SK-N-SH (cell line): ENCODE measurements at regions not wholly inside any gene's neighbourhood (a gene's known extent, or its start where the extent isn't known, plus 50 kb on each side); places are given as distances from the start of the nearest gene placed in this dataset.
"Not testable (repeated sequence)": the region's sequence is repeated elsewhere in the genome, so short reads cannot be mapped to it uniquely, and the experiment has no call there.

Source experiments
- CTCF ChIA-PET: fragments of 300-600, 350-600 bp; formaldehyde crosslinking; extraction: SDS; loops from one replicate; lab custom pipeline; 2021; lab: Yijun Ruan, JAX
- POLR2A ChIA-PET: fragments of 350-600 bp; sonication (Branson Sonifier 250); formaldehyde crosslinking; extraction: SDS; loops from one replicate; lab custom pipeline; 2020; ENCODE audit warnings: antibody characterized with exemption, inconsistent platforms; lab: Yijun Ruan, JAX
- DNase-seq: peaks from one replicate; pipeline ENCODE4 v3.0.0; 2012
- H2AFZ ChIP-seq: fragments of 200-600 bp; sonication (generic); 2 replicates; pipeline ENCODE4 v1.8.1; 2016; ENCODE audit warnings: antibody characterized with exemption, mild to moderate bottlenecking, low read depth
- H3F3A ChIP-seq: fragments of 200-600 bp; sonication (generic); replicated peaks from 2 replicates; pipeline ENCODE3; 2016; ENCODE audit warnings: antibody characterized with exemption, mild to moderate bottlenecking; ENCODE audit not compliant: insufficient read depth
- H3K27ac ChIP-seq, 2 experiments: fragments of 200-500 bp in 1 of 2; fragments of 200-600 bp in 1 of 2; sonication (Bioruptor generic) in 1 of 2; sonication (generic), shearing (Covaris generic) in 1 of 2; 2 replicates each; pipeline versions ENCODE4 v1.5.1 to v1.6.1; 2014 to 2016; ENCODE audit warnings: low read depth in 2 of 2, inconsistent platforms in 1 of 2, low read length in 1 of 2, mild to moderate bottlenecking in 1 of 2, mixed read lengths in 1 of 2
- H3K27me3 ChIP-seq: fragments of 200-600 bp; sonication (generic), shearing (Covaris generic); 2 replicates; pipeline ENCODE4 v1.6.1; 2016; ENCODE audit warnings: mixed run types; ENCODE audit not compliant: insufficient read depth
- H3K36me3 ChIP-seq, 2 experiments: fragments of 200-500 bp in 1 of 2; fragments of 200-600 bp in 1 of 2; sonication (Bioruptor generic) in 1 of 2; sonication (generic) in 1 of 2; replicated peaks in 1 of 2; 2 replicates each; pipeline versions ENCODE3 to v1.5.1; 2014 to 2016; ENCODE audit warnings: low read length in 1 of 2, mild to moderate bottlenecking in 1 of 2; ENCODE audit not compliant: insufficient read depth in 2 of 2, control insufficient read depth in 1 of 2
- H3K4me1 ChIP-seq, 2 experiments: fragments of 200-500 bp in 1 of 2; fragments of 200-600 bp in 1 of 2; sonication (Bioruptor generic) in 1 of 2; sonication (generic), shearing (Covaris generic) in 1 of 2; 2 replicates each; pipeline versions ENCODE4 v1.5.1 to v1.6.1; 2014 to 2016; ENCODE audit warnings: low read depth in 1 of 2, low read length in 1 of 2, mixed run types in 1 of 2; ENCODE audit not compliant: insufficient read depth in 2 of 2, control insufficient read depth in 1 of 2
- H3K4me2 ChIP-seq: fragments of 200-600 bp; sonication (generic), shearing (Covaris generic); 2 replicates; pipeline ENCODE4 v1.6.1; 2017; ENCODE audit warnings: mixed run types
- H3K4me3 ChIP-seq, 2 experiments: fragments of 200-500 bp in 1 of 2; fragments of 200-600 bp in 1 of 2; sonication (Bioruptor generic) in 1 of 2; sonication (generic), shearing (Covaris generic) in 1 of 2; 2 replicates each; pipeline versions ENCODE4 v1.5.1 to v1.8.1; 2014 to 2016; ENCODE audit warnings: low read depth in 2 of 2, inconsistent platforms in 1 of 2, low read length in 1 of 2, mild to moderate bottlenecking in 1 of 2, mixed read lengths in 1 of 2, moderate library complexity in 1 of 2
- H3K79me2 ChIP-seq: fragments of 200-600 bp; sonication (generic); 2 replicates; pipeline ENCODE4 v1.8.1; 2017; ENCODE audit warnings: mild to moderate bottlenecking; ENCODE audit not compliant: insufficient read depth
- H3K9ac ChIP-seq: fragments of 200-600 bp; sonication (generic); 2 replicates; pipeline ENCODE4 v1.6.1; 2017; ENCODE audit warnings: mixed run types
- H3K9me2 ChIP-seq: fragments of 200-600 bp; sonication (generic); 2 replicates; pipeline ENCODE4 v1.6.1; 2017; ENCODE audit warnings: mixed run types
- H3K9me3 ChIP-seq: fragments of 200-600 bp; sonication (generic); 2 replicates; pipeline ENCODE4 v1.6.1; 2017; ENCODE audit warnings: mixed run types, mild to moderate bottlenecking, moderate library complexity
- H4K20me1 ChIP-seq: fragments of 200-600 bp; sonication (generic); 2 replicates; pipeline ENCODE4 v1.6.1; 2017; ENCODE audit warnings: mild to moderate bottlenecking, mixed run types; ENCODE audit not compliant: insufficient read depth
- ELF1 ChIP-seq: IDR thresholded peaks from 2 replicates; pipeline ENCODE4 v1.4.0; 2012
- EP300 ChIP-seq, 2 experiments: IDR thresholded peaks; 2 replicates each; pipeline versions ENCODE4 v1.4.0 to v1.6.1; 2012; ENCODE audit warnings: borderline replicate concordance in 1 of 2, low read depth in 1 of 2, low read length in 1 of 2
- EZH2phosphoT487 ChIP-seq: fragments of 200-600 bp; sonication (generic); IDR thresholded peaks from 2 replicates; pipeline ENCODE4 v1.6.1; 2017; ENCODE audit warnings: low read depth, mixed run types, mild to moderate bottlenecking, antibody characterized with exemption, moderate library complexity, borderline replicate concordance
- GATA2 ChIP-seq: sonication (generic); formaldehyde crosslinking; IDR thresholded peaks from 2 replicates; pipeline ENCODE4 v1.5.0; 2020; ENCODE audit warnings: mild to moderate bottlenecking, missing genetic modification reagents
- NFIC ChIP-seq: IDR thresholded peaks from 2 replicates; pipeline ENCODE4 v1.4.0; 2012; ENCODE audit warnings: borderline replicate concordance
- NRF1 ChIP-seq: IDR thresholded peaks from 2 replicates; pipeline ENCODE4 v1.6.1; 2012; ENCODE audit warnings: low read depth, mild to moderate bottlenecking, low read length
- RFX5 ChIP-seq: IDR thresholded peaks from 2 replicates; pipeline ENCODE4 v1.6.1; 2012; ENCODE audit warnings: mild to moderate bottlenecking, improper control_type of control experiment, low read length
- SIN3A ChIP-seq: IDR thresholded peaks from 2 replicates; pipeline ENCODE4 v1.6.1; 2012; ENCODE audit warnings: low read depth, mild to moderate bottlenecking, low read length, moderate library complexity, borderline replicate concordance
- TCF12 ChIP-seq: IDR thresholded peaks from 2 replicates; pipeline ENCODE4 v1.4.0; 2012
- TEAD4 ChIP-seq: IDR thresholded peaks from 2 replicates; pipeline ENCODE4 v1.4.0; 2012; ENCODE audit warnings: mild to moderate bottlenecking, borderline replicate concordance; ENCODE audit not compliant: insufficient read depth
- WGBS: methylation state at CpG from one replicate; pipeline ENCODE4 v1.1.6; 2017; ENCODE audit warnings: low lambda C conversion rate; 5-methylcytosine and 5-hydroxymethylcytosine counted together
- TF ChIP-seq, protein P1 (sequence below): fragments of 150-350 bp; IDR thresholded peaks from 2 replicates; pipeline ENCODE4 v1.6.1; 2016; ENCODE audit warnings: mild to moderate bottlenecking, low read depth, low read length
- TF ChIP-seq, protein P2 (sequence below): fragments of 150-350 bp; IDR thresholded peaks from 2 replicates; pipeline ENCODE4 v1.6.1; 2017; ENCODE audit warnings: antibody characterized with exemption, low read length, low read depth, borderline replicate concordance

GRCh38 chr6:74492587-74492986, 713.3 kb downstream of the COL12A1 start:
- no peak for DNase-seq
- no peak for TF ChIP-seq NFIC
- TF ChIP-seq TCF12, result no peak
- no peak for TF ChIP-seq NRF1
- TF ChIP-seq GATA2 (CRISPR knock-in tag), result no peak
- TF ChIP-seq EP300 (IDR thresholded peaks at IDR 0.05; ENCODE audit: borderline replicate concordance in 1 of 2, low read depth in 1 of 2, low read length in 1 of 2), result no peak
- TF ChIP-seq, protein P1, sequence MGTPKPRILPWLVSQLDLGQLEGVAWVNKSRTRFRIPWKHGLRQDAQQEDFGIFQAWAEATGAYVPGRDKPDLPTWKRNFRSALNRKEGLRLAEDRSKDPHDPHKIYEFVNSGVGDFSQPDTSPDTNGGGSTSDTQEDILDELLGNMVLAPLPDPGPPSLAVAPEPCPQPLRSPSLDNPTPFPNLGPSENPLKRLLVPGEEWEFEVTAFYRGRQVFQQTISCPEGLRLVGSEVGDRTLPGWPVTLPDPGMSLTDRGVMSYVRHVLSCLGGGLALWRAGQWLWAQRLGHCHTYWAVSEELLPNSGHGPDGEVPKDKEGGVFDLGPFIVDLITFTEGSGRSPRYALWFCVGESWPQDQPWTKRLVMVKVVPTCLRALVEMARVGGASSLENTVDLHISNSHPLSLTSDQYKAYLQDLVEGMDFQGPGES, result no peak
- TF ChIP-seq EZH2phosphoT487, result no peak
- no peak for TF ChIP-seq SIN3A
- TF ChIP-seq TEAD4, result no peak
- Histone ChIP-seq H3K4me1 (no peaks in the 10 kb centered on the region), H4K20me1 (no peaks in the 10 kb centered on the region), H3K36me3 (no peaks in the 10 kb centered on the region), H3F3A (no peaks in the 10 kb centered on the region), H3K4me3 (no peak overlapping the region), H3K9me3 (no peaks in the 10 kb centered on the region), H3K9me2 (no peaks in the 10 kb centered on the region), H3K79me2 (no peaks in the 10 kb centered on the region), H3K4me2 (no peak overlapping the region), H3K27me3 (no peaks in the 10 kb centered on the region), H3K9ac (no peak overlapping the region), H3K27ac (no peak overlapping the region), H2AFZ (no peak overlapping the region)
- CTCF ChIA-PET, result no interaction called here
- WGBS, result 10% methylated on average over 1 of the region's 1 CpG
- POLR2A ChIA-PET, result no interaction called here

GRCh38 chr6:74491844-74492374, 713.9 kb downstream of the COL12A1 start:
- no peaks in the 10 kb centered on the region for H3K79me2 ChIP-seq
- H3K9me3 ChIP-seq, result no peaks in the 10 kb centered on the region
- H2AFZ ChIP-seq, result no peak overlapping the region
- H3K36me3 ChIP-seq, result no peaks in the 10 kb centered on the region
- no peaks in the 10 kb centered on the region for H3F3A ChIP-seq
- H3K4me2 ChIP-seq, result no peak overlapping the region
- ChIA-PET POLR2A (no interaction called here), CTCF (no interaction called here)
- no peaks in the 10 kb centered on the region for H4K20me1 ChIP-seq
- H3K9me2 ChIP-seq, result no peaks in the 10 kb centered on the region
- WGBS, result 0% methylated on average over 2 of the region's 2 CpGs
- no peak overlapping the region for H3K27ac ChIP-seq
- no peak overlapping the region for H3K4me3 ChIP-seq
- no peak for DNase-seq
- H3K9ac ChIP-seq, result no peak overlapping the region
- no peaks in the 10 kb centered on the region for H3K4me1 ChIP-seq
- no peak for TF ChIP-seq GATA2 (CRISPR knock-in tag)
- no peak for TF ChIP-seq ELF1
- TF ChIP-seq RFX5, result no peak
- TF ChIP-seq, protein P2, sequence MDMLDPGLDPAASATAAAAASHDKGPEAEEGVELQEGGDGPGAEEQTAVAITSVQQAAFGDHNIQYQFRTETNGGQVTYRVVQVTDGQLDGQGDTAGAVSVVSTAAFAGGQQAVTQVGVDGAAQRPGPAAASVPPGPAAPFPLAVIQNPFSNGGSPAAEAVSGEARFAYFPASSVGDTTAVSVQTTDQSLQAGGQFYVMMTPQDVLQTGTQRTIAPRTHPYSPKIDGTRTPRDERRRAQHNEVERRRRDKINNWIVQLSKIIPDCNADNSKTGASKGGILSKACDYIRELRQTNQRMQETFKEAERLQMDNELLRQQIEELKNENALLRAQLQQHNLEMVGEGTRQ, result no peak
- TF ChIP-seq, protein P1, result no peak
- H3K27me3 ChIP-seq, result no peaks in the 10 kb centered on the region

- H3F3A ChIP-seq, H3K4me3 ChIP-seq, H3K9ac ChIP-seq, CTCF ChIA-PET, H3K4me1 ChIP-seq, H3K4me2 ChIP-seq, H3K9me2 ChIP-seq, H3K27ac ChIP-seq, H3K79me2 ChIP-seq, DNase-seq, POLR2A ChIA-PET, H2AFZ ChIP-seq, H3K27me3 ChIP-seq, H3K36me3 ChIP-seq, H4K20me1 ChIP-seq, H3K9me3 ChIP-seq: not testable (repeated sequence)
- 3% methylated on average over 6 of the region's 13 CpGs for WGBS
These were observed 717.1 kb downstream of the COL12A1 start for GRCh38 chr6:74488726-74489125.
